ENCODE measurements at regions not wholly inside any gene's neighbourhood (a gene's known extent, or its start where the extent isn't known, plus 50 kb on each side); places are given as distances from the start of the nearest gene placed in this dataset.

- Histone ChIP-seq H3K27me3 (ENCODE audit: control insufficient read depth, insufficient read depth, low read length) (peaks cover 28% of the 10 kb centered on the region), H3K36me3 (ENCODE audit: control insufficient read depth, insufficient read depth, low read length) (no peaks in the 10 kb centered on the region), H3K4me1 (ENCODE audit: control insufficient read depth, extremely low read depth, insufficient read depth, low read length) (peaks cover 2% of the 10 kb centered on the region), H3K4me2 (ENCODE audit: extremely low read depth, insufficient read depth, low read length) (no peak overlapping the region), H3K4me3 (replicated peaks in 1 of 4; ENCODE audit: control extremely low read depth in 1 of 4, insufficient read depth in 1 of 4, low read depth in 3 of 4, low read length in 4 of 4) (no peak overlapping the region), H2AFZ (ENCODE audit: low read length) (no peak overlapping the region), H3K79me2 (ENCODE audit: control insufficient read depth, insufficient read depth, low read length) (no peaks in the 10 kb centered on the region), H4K20me1 (ENCODE audit: control insufficient read depth, extremely low read depth, insufficient read depth, low read length) (no peaks in the 10 kb centered on the region), H3K9me3 (ENCODE audit: control insufficient read depth, insufficient read depth, low read depth, low read length) (no peaks in the 10 kb centered on the region), H3K9ac (ENCODE audit: insufficient read depth, low read length) (no peak overlapping the region), H3K27ac (ENCODE audit: insufficient read depth, low read length) (no peak overlapping the region)
- DNase-seq (ENCODE audit: low read depth in 2 of 2), result peak in 1 of 2 donors; percentile 36
- TF ChIP-seq CTCF (conservative IDR thresholded peaks at IDR 0.05 in 1 of 2, IDR thresholded peaks at IDR 0.05 in 1 of 2; ENCODE audit: low read depth in 1 of 2, low read length in 2 of 2) (no peak), EZH2 (IDR thresholded peaks at IDR 0.05; ENCODE audit: low read length, missing control alignments) (no peak)
Observed at GRCh38 chr3:197427021-197427420, 128.6 kb upstream of the DLG1 start.

GRCh38 chr3:197426121-197426566, 127.7 kb upstream of the DLG1 start:
- Histone ChIP-seq H3K27me3 (ENCODE audit: control insufficient read depth, insufficient read depth, low read length) (peaks cover 24% of the 10 kb centered on the region), H3K9me3 (ENCODE audit: control insufficient read depth, insufficient read depth, low read depth, low read length) (no peaks in the 10 kb centered on the region), H3K36me3 (ENCODE audit: control insufficient read depth, insufficient read depth, low read length) (no peaks in the 10 kb centered on the region), H4K20me1 (ENCODE audit: control insufficient read depth, extremely low read depth, insufficient read depth, low read length) (no peaks in the 10 kb centered on the region), H2AFZ (ENCODE audit: low read length) (no peak overlapping the region), H3K79me2 (ENCODE audit: control insufficient read depth, insufficient read depth, low read length) (no peaks in the 10 kb centered on the region), H3K27ac (ENCODE audit: insufficient read depth, low read length) (no peak overlapping the region), H3K4me3 (replicated peaks in 1 of 4; ENCODE audit: control extremely low read depth in 1 of 4, insufficient read depth in 1 of 4, low read depth in 3 of 4, low read length in 4 of 4) (no peak overlapping the region), H3K9ac (ENCODE audit: insufficient read depth, low read length) (no peak overlapping the region), H3K4me2 (ENCODE audit: extremely low read depth, insufficient read depth, low read length) (no peak overlapping the region), H3K4me1 (ENCODE audit: control insufficient read depth, extremely low read depth, insufficient read depth, low read length) (no peaks in the 10 kb centered on the region)
- TF ChIP-seq CTCF (conservative IDR thresholded peaks at IDR 0.05 in 1 of 2, IDR thresholded peaks at IDR 0.05 in 1 of 2; ENCODE audit: low read depth in 1 of 2, low read length in 2 of 2) (no peak), EZH2 (IDR thresholded peaks at IDR 0.05; ENCODE audit: low read length, missing control alignments) (no peak)
- DNase-seq (ENCODE audit: low read depth in 2 of 2), result peak in 1 of 2 donors; percentile 54

GRCh38 chr3:197425485-197426120, 127.2 kb upstream of the DLG1 start:
- Histone ChIP-seq H2AFZ (ENCODE audit: low read length) (no peak overlapping the region), H3K4me2 (ENCODE audit: extremely low read depth, insufficient read depth, low read length) (no peak overlapping the region), H3K4me1 (ENCODE audit: control insufficient read depth, extremely low read depth, insufficient read depth, low read length) (no peaks in the 10 kb centered on the region), H3K79me2 (ENCODE audit: control insufficient read depth, insufficient read depth, low read length) (no peaks in the 10 kb centered on the region), H3K4me3 (replicated peaks in 1 of 4; ENCODE audit: control extremely low read depth in 1 of 4, insufficient read depth in 1 of 4, low read depth in 3 of 4, low read length in 4 of 4) (no peak overlapping the region), H3K9ac (ENCODE audit: insufficient read depth, low read length) (no peak overlapping the region), H3K27ac (ENCODE audit: insufficient read depth, low read length) (no peak overlapping the region), H4K20me1 (ENCODE audit: control insufficient read depth, extremely low read depth, insufficient read depth, low read length) (no peaks in the 10 kb centered on the region), H3K36me3 (ENCODE audit: control insufficient read depth, insufficient read depth, low read length) (no peaks in the 10 kb centered on the region), H3K27me3 (ENCODE audit: control insufficient read depth, insufficient read depth, low read length) (peaks cover 24% of the 10 kb centered on the region), H3K9me3 (ENCODE audit: control insufficient read depth, insufficient read depth, low read depth, low read length) (no peaks in the 10 kb centered on the region)
- no peak for TF ChIP-seq EZH2 (IDR thresholded peaks at IDR 0.05; ENCODE audit: low read length, missing control alignments)
- no peak for TF ChIP-seq CTCF (conservative IDR thresholded peaks at IDR 0.05 in 1 of 2, IDR thresholded peaks at IDR 0.05 in 1 of 2; ENCODE audit: low read depth in 1 of 2, low read length in 2 of 2)
- DNase-seq (ENCODE audit: low read depth in 2 of 2), result no peak

All from fibroblast of lung (primary cell).